ENCODE measurements at regions not wholly inside any gene's neighbourhood (a gene's known extent, or its start where the extent isn't known, plus 50 kb on each side); places are given as distances from the start of the nearest gene placed in this dataset.

DNA sequence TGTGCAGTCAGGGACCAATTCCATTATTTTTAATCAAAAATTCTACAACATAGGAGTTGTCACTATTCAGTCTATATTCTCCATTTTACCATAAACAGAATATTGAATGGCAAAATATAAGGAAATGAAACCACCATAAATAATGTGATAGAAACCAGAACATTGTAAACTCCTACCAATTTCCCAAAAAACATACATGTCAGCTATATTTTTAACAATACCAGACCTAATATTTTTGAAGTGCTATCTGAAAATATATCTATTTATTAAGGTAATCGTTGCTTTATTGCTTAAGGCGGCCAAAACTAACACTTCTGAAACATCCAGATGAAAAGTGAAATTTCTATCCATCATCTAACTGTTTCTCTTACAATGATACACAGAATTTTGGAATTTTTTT, 123.0 kb upstream of the C11orf58 start:
- no TSS peak for BruUV-seq (replicated peaks)
- 0 out of 2 replicates have a peak, but pooled peaks cover 5% of the 10 kb centered on the region for H3K4me1 ChIP-seq
- CTCF ChIA-PET: interaction anchor here (2.3 kb wide), 1 partner anchor 796 kb away, joined by 20 read pairs; no protein-coding TSS in a partner anchor
- Mint-ChIP-seq H3K27me3 (ENCODE audit: insufficient read depth, unreplicated experiment) (peaks cover 2% of the 10 kb centered on the region), H3K36me3 (ENCODE audit: insufficient read depth, unreplicated experiment) (peaks cover 7% of the 10 kb centered on the region), H3K4me3 (ENCODE audit: unreplicated experiment) (no peak overlapping the region), H3K4me1 (ENCODE audit: low read depth, unreplicated experiment) (peaks cover 7% of the 10 kb centered on the region), H3K9me3 (ENCODE audit: unreplicated experiment) (no peaks in the 10 kb centered on the region), H3K27ac (ENCODE audit: unreplicated experiment) (no peak overlapping the region)
- POLR2A ChIA-PET: no interaction called here
- no peak for DNase-seq
- H3K27me3 ChIP-seq (replicated peaks; ENCODE audit: control insufficient read depth, insufficient read depth, low read length): no peaks in the 10 kb centered on the region; the same call in 1 of the 2 replicates
- no peak for TF ChIP-seq CTCF (IDR thresholded peaks at IDR 0.05; ENCODE audit: insufficient read depth in 1 of 2, low read depth in 1 of 2, low read length in 1 of 2, severe bottlenecking in 1 of 2, unreplicated experiment in 1 of 2)
- intact Hi-C loops (cut with micrococcal nuclease; ENCODE audit: unreplicated experiment): no loop called here
- H3K9me3 ChIP-seq: no peaks in the 10 kb centered on the region
- no peaks in the 10 kb centered on the region for H3K36me3 ChIP-seq (ENCODE audit: control insufficient read depth, insufficient read depth, low read length)
- H3K4me3 ChIP-seq (ENCODE audit: low read depth, low read length): no peak overlapping the region

- POLR2A ChIA-PET: interaction anchor here (1.0 kb wide), 1 partner anchor 964 kb away, joined by 3 read pairs; no protein-coding TSS in a partner anchor
- no peaks in the 10 kb centered on the region for H3K9me3 Mint-ChIP-seq (ENCODE audit: unreplicated experiment)
- CTCF ChIA-PET: interaction anchor here (0.5 to 2.3 kb wide), 27 partner anchors 9 to 984 kb away, joined by 3 to 26 read pairs (median 3); partner anchors contain the start of gene SOX6
- peak overlapping the region; percentile 55 for H3K4me3 ChIP-seq (ENCODE audit: low read depth, low read length)
- intact Hi-C loops (cut with micrococcal nuclease; ENCODE audit: unreplicated experiment): loop anchor here (1.0 to 5.0 kb wide), 7 partner anchors 422 to 1287 kb away; no protein-coding TSS in a partner anchor
- no TSS peak for BruUV-seq (replicated peaks)
- TF ChIP-seq CTCF (IDR thresholded peaks at IDR 0.05; ENCODE audit: insufficient read depth in 1 of 2, low read depth in 1 of 2, low read length in 1 of 2, severe bottlenecking in 1 of 2, unreplicated experiment in 1 of 2): peak; percentile 82 to 86
- peaks cover 2% of the 10 kb centered on the region for H3K27me3 Mint-ChIP-seq (ENCODE audit: insufficient read depth, unreplicated experiment)
- no peaks in the 10 kb centered on the region for H3K36me3 ChIP-seq (ENCODE audit: control insufficient read depth, insufficient read depth, low read length)
- no peaks in the 10 kb centered on the region; the same call in 1 of the 2 replicates for H3K27me3 ChIP-seq (replicated peaks; ENCODE audit: control insufficient read depth, insufficient read depth, low read length)
- peaks cover 7% of the 10 kb centered on the region for H3K4me1 Mint-ChIP-seq (ENCODE audit: low read depth, unreplicated experiment)
- peak overlapping the region; percentile 68 for H3K27ac Mint-ChIP-seq (ENCODE audit: unreplicated experiment)
- H3K4me1 ChIP-seq: 0 out of 2 replicates have a peak, but pooled peaks cover 5% of the 10 kb centered on the region
- peak overlapping the region; percentile 81 for H3K4me3 Mint-ChIP-seq (ENCODE audit: unreplicated experiment)
- no peaks in the 10 kb centered on the region for H3K9me3 ChIP-seq
- DNase-seq: peak; percentile 89 to 91
- H3K36me3 Mint-ChIP-seq (ENCODE audit: insufficient read depth, unreplicated experiment): peaks cover 7% of the 10 kb centered on the region
Observed at GRCh38 chr11:16613512-16614381, 124.7 kb upstream of the C11orf58 start.

- POLR2A ChIA-PET: interaction anchor here (1.0 kb wide), 1 partner anchor 963 kb away, joined by 3 read pairs; no protein-coding TSS in a partner anchor
Observed at GRCh38 chr11:16613262-16613511, 125.3 kb upstream of the C11orf58 start.

More at GRCh38 chr11:16613262-16613511, 125.3 kb upstream of the C11orf58 start:
- CTCF ChIA-PET: interaction anchor here (0.5 to 2.3 kb wide), 17 partner anchors 9 to 983 kb away, joined by 3 to 26 read pairs (median 5); partner anchors contain the start of gene SOX6
- Mint-ChIP-seq H3K27me3 (ENCODE audit: insufficient read depth, unreplicated experiment) (peaks cover 2% of the 10 kb centered on the region), H3K27ac (ENCODE audit: unreplicated experiment) (no peak overlapping the region), H3K4me1 (ENCODE audit: low read depth, unreplicated experiment) (peaks cover 7% of the 10 kb centered on the region), H3K9me3 (ENCODE audit: unreplicated experiment) (no peaks in the 10 kb centered on the region), H3K4me3 (ENCODE audit: unreplicated experiment) (peak overlapping the region; percentile 81), H3K36me3 (ENCODE audit: insufficient read depth, unreplicated experiment) (peaks cover 7% of the 10 kb centered on the region)
- Histone ChIP-seq H3K9me3 (no peaks in the 10 kb centered on the region), H3K4me1 (0 out of 2 replicates have a peak, but pooled peaks cover 5% of the 10 kb centered on the region), H3K4me3 (ENCODE audit: low read depth, low read length) (peak overlapping the region; percentile 55), H3K36me3 (ENCODE audit: control insufficient read depth, insufficient read depth, low read length) (no peaks in the 10 kb centered on the region), H3K27me3 (replicated peaks; ENCODE audit: control insufficient read depth, insufficient read depth, low read length) (no peaks in the 10 kb centered on the region; the same call in 1 of the 2 replicates)
- no peak for TF ChIP-seq CTCF (IDR thresholded peaks at IDR 0.05; ENCODE audit: insufficient read depth in 1 of 2, low read depth in 1 of 2, low read length in 1 of 2, severe bottlenecking in 1 of 2, unreplicated experiment in 1 of 2)
- no TSS peak for BruUV-seq (replicated peaks)
- intact Hi-C loops (cut with micrococcal nuclease; ENCODE audit: unreplicated experiment): loop anchor here (1.0 to 5.0 kb wide), 7 partner anchors 422 to 1286 kb away; no protein-coding TSS in a partner anchor
- no peak for DNase-seq
